K562 (cell line): ENCODE measurements at regions not wholly inside any gene's neighbourhood (a gene's known extent, or its start where the extent isn't known, plus 50 kb on each side); places are given as distances from the start of the nearest gene placed in this dataset.

ENCODE experiments used
- ATAC-seq: fragments of 200-7000 bp; cut with Tn5 transposase; 3 replicates; pipeline ENCODE4 v1.9.1; 2020; ENCODE audit warnings: moderate library complexity
- BruUV-seq: library from RNA; stranded (reverse); fragments of 400-500 nt; replicated peaks from 2 replicates; lab custom pipeline; 2021; lab: Mats Ljungman, UMichigan
- CTCF ChIA-PET: fragments of 300-600 bp; formaldehyde crosslinking; extraction: SDS; loops from one replicate; lab custom pipeline; 2021; ENCODE audit warnings: low intra/inter-chr PET ratio; lab: Yijun Ruan, JAX
- POLR2A ChIA-PET: fragments of 300-600, 350-650 bp; sonication (Branson Sonifier 250); formaldehyde crosslinking; extraction: SDS; loops from one replicate; lab custom pipeline; 2021; ENCODE audit warnings: antibody characterized with exemption, inconsistent platforms; lab: Yijun Ruan, JAX
- DNase-seq, 4 experiments: peaks; one replicate each; pipeline versions ENCODE4 v3.0.0 to v3.0.0-alpha.2; 2011 to 2018; ENCODE audit warnings: low spot score in 3 of 4, mixed read lengths in 3 of 4; ENCODE audit errors: extremely low read depth in 1 of 4
- FAIRE-seq: peaks from 2 replicates; lab custom pipeline; 2011; peaks lifted over from hg19 to GRCh38; lab: Jason Lieb, UNC
- H2AFZ ChIP-seq: 2 replicates; pipeline ENCODE4 v1.6.0; 2011; ENCODE audit warnings: low read depth, low read length, control low read depth, inconsistent platforms
- H3K27ac ChIP-seq: fragments of 200-600 bp; 3 replicates; pipeline ENCODE4 v1.8.0; 2011; ENCODE audit warnings: low read depth, mild to moderate bottlenecking, control low read depth, inconsistent platforms, low read length, moderate library complexity, mixed read lengths; ENCODE audit errors: extremely low read depth
- H3K27me3 ChIP-seq, 2 experiments: fragments of 300-600 bp in 1 of 2; 2 replicates in 1 of 2; 3 replicates in 1 of 2; pipeline versions ENCODE4 v1.6.0 to v1.8.0; 2011; ENCODE audit warnings: inconsistent platforms in 2 of 2, low read length in 2 of 2, mild to moderate bottlenecking in 1 of 2, mixed read lengths in 1 of 2, moderate library complexity in 1 of 2; ENCODE audit not compliant: control insufficient read depth in 2 of 2, insufficient read depth in 2 of 2
- H3K36me3 ChIP-seq: fragments of 300-600 bp; 3 replicates; pipeline ENCODE4 v1.8.0; 2011; ENCODE audit warnings: mild to moderate bottlenecking, low read length, inconsistent platforms; ENCODE audit not compliant: control insufficient read depth, insufficient read depth
- H3K4me1 ChIP-seq, 2 experiments: fragments of 200-600 bp in 1 of 2; replicated peaks in 1 of 2; 2 replicates in 1 of 2; 3 replicates in 1 of 2; pipeline versions ENCODE4 v1.5.1 to v1.8.0; 2011; ENCODE audit warnings: inconsistent platforms in 2 of 2, low read length in 2 of 2, mild to moderate bottlenecking in 1 of 2, mixed read lengths in 1 of 2, moderate library complexity in 1 of 2; ENCODE audit not compliant: control insufficient read depth in 2 of 2, insufficient read depth in 2 of 2
- H3K4me2 ChIP-seq: 2 replicates; pipeline ENCODE4 v1.6.1; 2011; ENCODE audit warnings: low read length, control low read depth, inconsistent platforms, mixed read lengths; ENCODE audit not compliant: insufficient read depth
- H3K4me3 ChIP-seq: fragments of 200-600 bp; sonication (generic), shearing (Covaris generic); 2 replicates; pipeline ENCODE4 v1.5.1; 2016; ENCODE audit warnings: control low read depth, inconsistent platforms
- H3K79me2 ChIP-seq: fragments of 200-600 bp; 3 replicates; pipeline ENCODE4 v1.8.0; 2011; ENCODE audit warnings: low read length, inconsistent platforms; ENCODE audit not compliant: control insufficient read depth, insufficient read depth
- H3K9ac ChIP-seq, 2 experiments: 2 replicates each; pipeline versions ENCODE4 v1.6.0 to v1.6.1; 2011; ENCODE audit warnings: low read depth in 2 of 2, low read length in 2 of 2, control low read depth in 1 of 2, inconsistent platforms in 1 of 2, mild to moderate bottlenecking in 1 of 2, mixed read lengths in 1 of 2; ENCODE audit not compliant: insufficient read depth in 1 of 2
- H3K9me1 ChIP-seq: one replicate; pipeline ENCODE4 v1.6.0; 2011; ENCODE audit warnings: inconsistent platforms, mild to moderate bottlenecking, low read length, moderate library complexity; ENCODE audit not compliant: control insufficient read depth, insufficient read depth
- H3K9me3 ChIP-seq: replicated peaks from 2 replicates; pipeline ENCODE4 v1.5.1; 2011; ENCODE audit warnings: low read depth, low read length, inconsistent platforms; ENCODE audit not compliant: control insufficient read depth, insufficient read depth
- H4K20me1 ChIP-seq: replicated peaks from 2 replicates; pipeline ENCODE4 v1.6.1; 2011; ENCODE audit warnings: low read length, inconsistent platforms, mixed read lengths; ENCODE audit not compliant: control insufficient read depth, insufficient read depth
- CBX2 ChIP-seq: fragments of 200-600 bp; sonication (generic); IDR thresholded peaks from one replicate; pipeline ENCODE4 v1.6.1; 2012; ENCODE audit warnings: mild to moderate bottlenecking, low read length, inconsistent platforms; ENCODE audit not compliant: insufficient read depth, poor library complexity, severe bottlenecking
- FOXA1 ChIP-seq: fragments of 450-650 bp; IDR thresholded peaks from 2 replicates; pipeline ENCODE4 v1.6.1; 2016; ENCODE audit warnings: mild to moderate bottlenecking, borderline replicate concordance
- KAT7 ChIP-seq: sonication (generic); formaldehyde crosslinking; IDR thresholded peaks from 2 replicates; pipeline ENCODE4 v1.8.0; 2022; ENCODE audit warnings: missing genetic modification reagents, mild to moderate bottlenecking, borderline replicate concordance
- MTF1 ChIP-seq: fragments of 250-450 bp; sonication (Bioruptor Pico); IDR thresholded peaks from 2 replicates; pipeline ENCODE4 v1.9.0; 2021; ENCODE audit warnings: moderate library complexity, mild to moderate bottlenecking, inconsistent platforms, borderline replicate concordance
- NFIX ChIP-seq: fragments of 250-450 bp; sonication (Bioruptor Pico); IDR thresholded peaks from 2 replicates; pipeline ENCODE4 v1.4.0; 2020; ENCODE audit warnings: low read depth, mild to moderate bottlenecking, moderate library complexity
- PBX2 ChIP-seq, 2 experiments: IDR thresholded peaks in 1 of 2; conservative IDR thresholded peaks in 1 of 2; 2 replicates each; pipeline ENCODE4 v1.6.1; 2016; ENCODE audit warnings: low read depth in 2 of 2, mild to moderate bottlenecking in 1 of 2, missing compliant biosample characterization in 1 of 2, missing genetic modification characterization in 1 of 2, moderate library complexity in 1 of 2
- RHOXF2B ChIP-seq: fragments of 250-450 bp; sonication (Bioruptor Pico); conservative IDR thresholded peaks from 2 replicates; pipeline ENCODE4 v1.5.1; 2021
- SETDB1 ChIP-seq: IDR thresholded peaks from one replicate; pipeline ENCODE4 v1.6.1; 2012; ENCODE audit warnings: low read length, control low read depth, inconsistent platforms
- SREBF1 ChIP-seq: fragments of 150-350 bp; IDR thresholded peaks from 2 replicates; pipeline ENCODE4 v1.6.1; 2014; ENCODE audit warnings: antibody characterized with exemption, low read depth, low read length, borderline replicate concordance
- SRSF3 ChIP-seq: fragments of 200-400 bp; formaldehyde crosslinking; IDR thresholded peaks from 2 replicates; pipeline ENCODE4 v1.6.1; 2016; ENCODE audit warnings: mild to moderate bottlenecking, low read length, moderate library complexity; ENCODE audit not compliant: insufficient read depth
- STAT6 ChIP-seq: sonication (generic); formaldehyde crosslinking; IDR thresholded peaks from 2 replicates; pipeline ENCODE4 v1.8.1; 2023; ENCODE audit warnings: mild to moderate bottlenecking, missing genetic modification reagents
- TCFL5 ChIP-seq: fragments of 250-450 bp; sonication (Bioruptor Pico); conservative IDR thresholded peaks from 2 replicates; pipeline ENCODE4 v1.6.1; 2021; ENCODE audit warnings: mild to moderate bottlenecking, moderate library complexity, matching md5 sums
- USF1 ChIP-seq: sonication (generic); formaldehyde crosslinking; IDR thresholded peaks from 2 replicates; pipeline ENCODE4 v1.9.0; 2022; ENCODE audit warnings: mild to moderate bottlenecking, missing genetic modification reagents
- ZNF224 ChIP-seq: sonication (generic); formaldehyde crosslinking; IDR thresholded peaks from 2 replicates; pipeline ENCODE4 v1.8.0; 2022; ENCODE audit warnings: mild to moderate bottlenecking, missing genetic modification reagents
- ZNF41 ChIP-seq: fragments of 250-450 bp; sonication (Bioruptor Pico); conservative IDR thresholded peaks from 2 replicates; pipeline ENCODE4 v1.4.0; 2020; ENCODE audit warnings: mild to moderate bottlenecking
- ZNF584 ChIP-seq: fragments of 200-800 bp; sonication (Bioruptor generic); IDR thresholded peaks from 2 replicates; pipeline ENCODE4 v1.6.1; 2016; ENCODE audit warnings: low read depth, mild to moderate bottlenecking, missing genetic modification characterization, missing compliant biosample characterization
- ZNF695 ChIP-seq: fragments of 450-650 bp; formaldehyde crosslinking; IDR thresholded peaks from 2 replicates; pipeline ENCODE4 v1.4.0; 2020; ENCODE audit warnings: mild to moderate bottlenecking, moderate library complexity
- WGBS: fragments of 100-300 bp; shearing (Covaris generic); methylation state at CpG from one replicate; pipeline ENCODE4 v1.1.6; 2016; ENCODE audit warnings: low coverage, mixed read lengths; ENCODE audit not compliant: insufficient coverage; ENCODE audit errors: missing lambda C conversion rate; 5-methylcytosine and 5-hydroxymethylcytosine counted together
- in situ Hi-C: fragments of 300-500 bp; cut with MboI; formaldehyde crosslinking; loops from 4 replicates; pipeline ENCODE4 v1.15.0; 2018; ENCODE audit warnings: inconsistent platforms, mixed read lengths
- intact Hi-C: fragments of 100-400 bp; cut with micrococcal nuclease; formaldehyde crosslinking; loops from 2 replicates; pipeline ENCODE4 v1.14.2; 2022

- Histone ChIP-seq H3K9me3 (no peaks in the 10 kb centered on the region), H3K4me1 (no peaks in the 10 kb centered on the region), H3K9ac (peak overlapping the region in 1 of 2 experiments; percentile 65; a peak in 1 of 4 replicates), H2AFZ (no peak overlapping the region), H3K4me3 (no peak overlapping the region), H3K27me3 (peaks cover 2 to 12% of the 10 kb centered on the region in 2 experiments; a peak in 4 of 5 replicates), H3K9me1 (no peaks in the 10 kb centered on the region), H3K79me2 (no peaks in the 10 kb centered on the region), H3K36me3 (no peaks in the 10 kb centered on the region), H3K27ac (no peak overlapping the region), H3K4me2 (no peak overlapping the region), H4K20me1 (no peaks in the 10 kb centered on the region)
- no peak for DNase-seq
- ChIA-PET POLR2A (interaction anchor here (0.6 kb wide), 1 partner anchor 18 kb away, joined by 4 read pairs; no protein-coding TSS in a partner anchor), CTCF (no interaction called here)
- no TSS peak for BruUV-seq
- in situ Hi-C loops = no loop called here
- no peak for ATAC-seq
- FAIRE-seq = no peak
- 3% methylated on average over 6 of the region's 6 CpGs for WGBS
- intact Hi-C loops = no loop called here
- TF ChIP-seq NFIX (CRISPR knock-in tag) (no peak), USF1 (CRISPR knock-in tag) (no peak), TCFL5 (no peak), ZNF584 (CRISPR knock-in tag) (no peak), MTF1 (CRISPR knock-in tag) (no peak), RHOXF2B (CRISPR knock-in tag) (no peak), CBX2 (no peak), SRSF3 (no peak), STAT6 (CRISPR knock-in tag) (no peak), ZNF41 (CRISPR knock-in tag) (no peak), KAT7 (CRISPR knock-in tag) (no peak), FOXA1 (no peak), ZNF695 (CRISPR knock-in tag) (no peak), ZNF224 (CRISPR knock-in tag) (no peak), SREBF1 (no peak), SETDB1 (no peak), PBX2 (CRISPR knock-in tag; IDR thresholded peaks at IDR 0.05; ENCODE audit: low read depth) (no peak), PBX2 (tag; conservative IDR thresholded peaks at IDR 0.05; ENCODE audit: low read depth) (no peak)
Observed at GRCh38 chr7:50164559-50165170, 71.6 kb upstream of the ZPBP start.
